GM18907 (cell line): ENCODE measurements at regions not wholly inside any gene's neighbourhood (a gene's known extent, or its start where the extent isn't known, plus 50 kb on each side); places are given as distances from the start of the nearest gene placed in this dataset.

Experiments
- ATAC-seq: cut with Tn5 transposase; IDR thresholded peaks from one replicate; pipeline ENCODE4 v1.9.1; 2021; ENCODE audit warnings: mild to moderate bottlenecking, moderate library complexity; ENCODE audit not compliant: unreplicated experiment

- no peak for ATAC-seq
These were observed 225.1 kb downstream of the CMPK2 start for GRCh38 chr2:6640621-6641015.

DNA sequence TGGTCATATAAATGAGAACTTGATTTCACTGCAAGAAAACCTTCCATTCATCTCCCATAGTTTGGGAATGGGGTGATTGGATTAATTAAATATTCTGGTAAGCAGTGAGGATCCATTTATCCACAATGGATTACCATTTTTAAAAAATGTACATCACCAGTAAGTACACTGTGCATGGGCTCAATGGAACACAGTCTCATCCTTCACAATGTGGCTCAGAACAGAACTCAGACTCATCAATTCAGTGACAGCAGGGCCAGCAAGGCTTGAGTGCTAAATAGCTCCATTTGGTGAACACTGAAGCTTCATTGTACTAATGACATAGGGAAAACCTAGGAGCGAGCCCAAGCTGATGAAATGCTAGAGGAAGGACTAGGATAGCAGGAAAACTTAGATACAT lies 223.8 kb downstream of the CMPK2 start:
- no peak for ATAC-seq

DNA sequence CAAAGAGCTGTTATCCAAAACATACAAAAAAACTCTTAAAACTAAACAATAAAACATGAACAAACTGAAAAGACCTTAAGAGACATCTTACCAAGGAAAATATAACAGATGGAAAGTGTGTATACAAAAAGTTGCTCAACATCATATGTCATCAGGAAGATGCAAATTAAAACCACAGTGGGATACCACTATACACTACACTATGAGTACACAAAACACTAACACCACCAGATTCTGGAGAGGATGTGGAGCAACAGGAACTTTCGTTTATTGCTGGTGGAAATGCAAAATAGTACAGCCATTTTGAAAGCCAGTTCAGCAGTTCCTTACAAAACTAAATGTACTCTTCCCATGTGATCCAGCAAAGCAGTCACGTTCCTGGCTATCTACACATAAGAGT lies 221.4 kb downstream of the CMPK2 start:
- ATAC-seq = no peak

- ATAC-seq = no peak
These were observed 220.7 kb downstream of the CMPK2 start for GRCh38 chr2:6645004-6645403.

DNA sequence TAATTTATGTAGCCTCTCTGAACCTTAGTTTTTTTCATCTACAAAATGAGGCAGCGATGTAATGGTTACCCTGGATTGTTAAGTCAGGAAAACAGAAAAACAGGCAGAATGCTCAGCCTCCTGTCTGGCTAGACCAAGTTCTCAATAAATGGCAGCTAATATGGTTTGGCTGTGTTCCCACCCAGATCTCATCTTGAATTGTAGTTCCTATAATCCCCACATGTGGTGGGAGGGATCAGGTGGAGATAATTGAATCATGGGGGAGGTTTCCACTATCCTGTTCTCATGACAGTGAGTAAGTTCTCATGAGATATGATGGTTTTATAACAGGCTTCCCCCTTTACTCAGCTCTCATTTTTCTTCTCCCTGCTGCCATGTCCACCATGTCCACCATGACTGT lies 220.0 kb downstream of the CMPK2 start:
- no peak for ATAC-seq

GRCh38 chr2:6647046-6647445 lies 218.7 kb downstream of the CMPK2 start:
- no peak for ATAC-seq

DNA sequence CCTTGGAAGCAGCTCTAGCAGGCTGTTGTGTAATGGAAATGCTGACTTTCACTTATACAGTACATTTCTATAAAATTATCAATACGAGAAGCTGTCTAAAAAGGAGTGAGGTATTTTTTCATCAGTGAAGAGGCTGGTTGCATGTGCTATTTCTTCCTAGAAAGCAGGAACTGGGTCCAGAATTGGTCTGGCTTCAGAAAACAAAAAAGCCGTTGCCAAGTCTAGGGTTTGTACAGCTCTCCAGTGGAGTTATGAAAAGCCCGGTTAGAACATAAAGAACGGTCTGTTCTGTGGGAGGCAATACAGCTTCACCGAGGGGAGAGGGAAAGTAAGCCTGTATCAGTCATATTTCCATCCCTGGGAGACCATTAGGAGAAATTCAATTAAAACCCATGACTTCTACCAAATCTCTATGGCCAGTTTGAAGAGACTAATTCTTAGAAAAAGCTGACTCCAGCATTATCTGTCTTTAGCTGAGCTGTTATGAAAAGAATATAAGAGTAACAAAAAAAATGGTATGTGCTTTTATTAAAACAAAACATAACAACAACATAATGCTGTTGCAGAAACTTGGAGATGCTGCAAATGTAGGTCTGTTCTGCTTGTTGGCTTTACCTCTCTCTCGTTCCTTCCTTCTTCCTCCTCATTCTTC lies 217.0 kb downstream of the CMPK2 start:
- ATAC-seq = no peak

DNA sequence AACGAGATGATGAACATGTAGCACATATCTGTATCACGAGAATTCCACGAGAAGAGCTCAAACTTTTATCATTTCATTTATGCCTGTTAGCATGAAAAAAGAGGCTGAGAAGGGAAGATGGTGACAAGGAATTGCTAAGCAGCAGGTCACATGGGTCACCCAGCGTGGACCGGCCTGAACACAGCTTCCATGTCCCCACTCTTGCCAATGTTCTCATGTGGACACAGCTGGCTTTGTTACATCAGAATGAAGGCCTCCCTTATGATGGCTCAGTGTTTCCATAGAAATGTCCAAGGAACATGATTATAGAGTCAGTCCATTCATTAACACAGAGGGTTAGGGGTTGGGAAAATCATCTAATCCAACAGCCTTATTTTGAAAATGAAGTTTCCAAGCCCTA lies 215.4 kb downstream of the CMPK2 start:
- ATAC-seq = no peak

DNA sequence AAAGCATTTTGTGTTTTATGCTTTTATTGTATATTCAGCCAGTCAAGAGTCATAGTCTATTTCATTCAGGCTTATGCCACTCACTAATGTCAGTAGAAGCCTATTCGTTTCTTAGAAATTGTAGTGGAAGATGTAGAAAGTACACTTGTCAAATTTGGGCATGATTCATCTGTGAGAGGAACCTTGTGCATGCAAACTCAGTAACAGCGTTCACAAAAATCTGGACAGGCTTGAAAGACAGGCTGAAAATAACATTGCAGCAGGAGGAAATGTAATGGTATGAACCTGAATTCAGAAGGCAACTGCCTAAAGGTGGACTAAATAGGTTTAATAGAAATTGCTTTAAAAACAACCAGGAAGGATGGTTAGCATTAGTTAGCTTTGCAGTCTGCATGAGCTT lies 213.5 kb downstream of the CMPK2 start:
- ATAC-seq = no peak

GRCh38 chr2:6653281-6653750 lies 212.4 kb downstream of the CMPK2 start:
- no peak for ATAC-seq

GRCh38 chr2:6654279-6654678 lies 211.4 kb downstream of the CMPK2 start:
- no peak for ATAC-seq

DNA sequence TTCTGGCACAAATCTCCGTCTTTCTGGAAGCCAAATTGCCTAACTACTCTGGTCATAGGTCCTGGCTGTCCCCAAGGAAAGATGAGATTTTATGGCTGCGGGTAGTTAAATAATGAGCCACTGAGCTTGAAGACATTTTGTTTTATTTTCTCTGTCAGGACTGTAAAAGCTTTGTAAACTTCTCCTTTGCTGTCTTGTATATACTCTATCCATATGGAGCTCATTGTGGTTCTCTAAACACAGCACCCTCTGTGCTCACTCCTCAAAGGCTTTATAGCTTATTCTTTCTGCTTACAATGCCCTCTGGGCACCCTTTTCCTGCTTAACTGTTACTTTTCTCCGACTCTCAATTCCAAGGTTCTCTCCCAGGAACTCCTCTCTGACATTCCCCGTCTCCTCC lies 209.1 kb downstream of the CMPK2 start:
- no peak for ATAC-seq

DNA sequence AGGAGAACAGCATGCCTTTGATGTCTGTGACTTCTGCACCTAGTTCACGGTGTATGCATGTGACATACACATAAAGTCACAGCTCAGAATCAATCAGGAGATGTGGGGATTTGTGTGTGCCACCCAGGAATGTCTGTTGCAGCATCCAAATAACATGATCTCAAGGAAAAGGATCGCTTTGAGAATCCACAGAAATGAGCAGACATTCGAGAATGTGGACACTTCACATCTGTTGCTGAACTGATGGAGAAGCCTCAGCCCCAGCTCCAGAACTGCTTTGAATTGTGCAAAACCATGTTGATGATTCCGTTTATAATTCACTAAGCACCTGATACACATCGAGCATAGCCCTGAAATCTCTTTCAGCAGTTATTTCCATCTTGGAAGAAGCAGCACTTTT lies 208.6 kb downstream of the CMPK2 start:
- no peak for ATAC-seq

GRCh38 chr2:6657855-6658254 lies 207.9 kb downstream of the CMPK2 start:
- peak; percentile 99 for ATAC-seq

GRCh38 chr2:6664332-6665061 lies 201.2 kb downstream of the CMPK2 start:
- no peak for ATAC-seq

DNA sequence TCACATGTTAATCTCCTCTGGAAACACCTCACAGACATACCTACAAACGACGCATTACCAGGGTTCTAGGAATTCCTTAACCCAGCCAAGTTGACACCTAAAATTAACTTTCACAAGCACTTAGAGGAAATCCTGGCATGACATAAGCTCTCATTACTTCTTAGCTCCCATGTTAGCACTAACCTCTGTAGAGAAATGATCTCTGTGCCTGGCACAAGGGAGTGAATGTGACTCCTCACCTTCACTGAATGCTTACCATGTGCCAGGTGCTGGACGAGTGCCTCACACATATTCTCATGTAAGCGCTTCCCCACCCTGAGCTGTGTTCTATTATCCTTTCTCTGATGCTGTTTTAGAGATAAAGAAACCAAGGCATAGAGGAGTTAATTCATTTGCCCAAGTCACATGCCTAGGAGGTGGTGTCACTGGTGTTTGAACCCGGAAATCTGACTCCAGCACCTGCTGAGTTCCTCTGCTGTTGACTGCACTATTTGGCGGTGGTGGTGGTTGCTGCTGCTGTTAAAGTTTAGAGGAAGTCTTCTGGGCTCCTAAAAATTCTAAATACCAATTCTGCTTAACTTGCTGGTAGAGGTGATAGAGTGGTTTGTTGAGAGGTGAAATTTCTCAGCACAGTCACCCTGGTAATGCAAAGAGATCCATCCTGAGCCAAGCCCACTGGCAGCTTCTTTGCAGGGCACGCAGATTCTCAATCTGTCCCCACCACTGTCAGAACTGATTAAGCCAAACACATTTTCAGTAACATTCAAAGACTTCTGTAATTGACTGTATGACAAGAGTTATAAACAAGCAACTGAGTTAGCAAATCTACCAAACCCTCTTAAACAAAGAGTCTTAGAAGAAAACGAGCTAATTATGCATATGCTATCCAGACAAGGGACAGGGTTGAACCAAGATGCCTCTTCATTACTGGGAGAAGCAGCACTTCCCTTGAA lies 200.3 kb downstream of the CMPK2 start:
- ATAC-seq = no peak

GRCh38 chr2:6667326-6667725 lies 198.4 kb downstream of the CMPK2 start:
- no peak for ATAC-seq

DNA sequence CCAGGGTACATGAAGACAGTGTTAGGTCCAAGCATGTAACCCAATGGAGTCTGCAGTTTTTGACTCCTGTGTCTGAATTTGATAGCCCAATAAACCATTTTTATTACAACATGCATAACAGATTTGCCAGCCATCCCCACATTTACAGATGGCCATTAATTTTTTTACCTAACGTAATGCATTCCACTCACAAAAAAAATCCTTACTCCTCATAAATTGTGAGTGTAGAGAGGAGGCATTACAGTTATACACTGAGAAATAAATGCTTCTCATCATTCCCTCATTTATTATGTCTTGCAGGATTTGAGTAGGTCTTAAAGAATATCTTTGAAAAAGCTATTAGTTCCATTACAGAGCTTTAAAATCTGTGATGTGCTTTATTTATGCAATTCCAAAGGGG lies 193.8 kb downstream of the CMPK2 start:
- no peak for ATAC-seq

- ATAC-seq = no peak
These were observed 191.3 kb downstream of the CMPK2 start for GRCh38 chr2:6674381-6674780.

DNA sequence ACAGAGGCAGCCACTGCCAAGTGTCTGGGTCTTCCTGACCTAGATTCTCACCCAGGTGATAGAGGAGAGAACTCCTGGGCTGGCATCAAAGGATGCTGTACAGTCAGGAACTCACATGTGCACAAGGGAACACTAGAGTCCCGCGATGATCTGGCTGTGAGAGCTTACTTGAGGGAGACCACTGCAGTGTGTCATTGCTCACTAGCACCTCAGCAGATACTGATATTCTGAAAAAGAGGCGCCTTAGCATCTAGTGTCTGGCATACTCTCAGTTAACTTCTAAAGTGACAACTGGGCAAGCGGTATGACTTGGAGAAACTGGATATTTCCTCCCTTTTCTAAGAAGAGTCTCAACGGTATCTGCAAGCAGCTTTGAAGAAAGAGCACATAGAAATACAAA lies 189.9 kb downstream of the CMPK2 start:
- no peak for ATAC-seq

GRCh38 chr2:6676241-6676640 lies 189.5 kb downstream of the CMPK2 start:
- ATAC-seq = no peak

DNA sequence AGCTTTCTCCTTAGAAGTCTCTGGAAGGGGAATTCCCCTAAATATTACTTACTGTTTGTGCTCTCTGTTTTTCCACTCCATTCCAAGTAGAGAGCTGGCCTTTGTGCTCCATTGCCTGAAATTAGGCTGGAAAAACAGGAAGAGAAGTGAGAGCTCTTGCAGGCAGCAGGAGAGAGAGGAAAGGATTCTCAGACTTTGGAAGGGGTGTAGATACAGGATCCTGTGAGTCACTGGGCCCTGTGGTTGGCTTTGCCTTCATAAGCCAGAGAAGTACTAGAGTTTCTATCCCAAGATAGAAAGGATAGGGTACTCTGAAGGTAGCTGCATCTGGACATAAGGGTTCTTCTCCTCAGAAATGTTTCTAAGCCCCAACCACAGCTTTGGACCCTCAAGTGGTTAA lies 188.9 kb downstream of the CMPK2 start:
- ATAC-seq = no peak
